SK-N-SH (cell line): ENCODE measurements at regions not wholly inside any gene's neighbourhood (a gene's known extent, or its start where the extent isn't known, plus 50 kb on each side); places are given as distances from the start of the nearest gene placed in this dataset.

ENCODE experiments used
- CTCF ChIA-PET: fragments of 300-600, 350-600 bp; formaldehyde crosslinking; extraction: SDS; loops from one replicate; lab custom pipeline; 2021; lab: Yijun Ruan, JAX
- POLR2A ChIA-PET: fragments of 350-600 bp; sonication (Branson Sonifier 250); formaldehyde crosslinking; extraction: SDS; loops from one replicate; lab custom pipeline; 2020; ENCODE audit warnings: antibody characterized with exemption, inconsistent platforms; lab: Yijun Ruan, JAX
- DNase-seq: peaks from one replicate; pipeline ENCODE4 v3.0.0; 2012
- H2AFZ ChIP-seq: fragments of 200-600 bp; sonication (generic); 2 replicates; pipeline ENCODE4 v1.8.1; 2016; ENCODE audit warnings: antibody characterized with exemption, mild to moderate bottlenecking, low read depth
- H3F3A ChIP-seq: fragments of 200-600 bp; sonication (generic); replicated peaks from 2 replicates; pipeline ENCODE3; 2016; ENCODE audit warnings: antibody characterized with exemption, mild to moderate bottlenecking; ENCODE audit not compliant: insufficient read depth
- H3K27ac ChIP-seq, 2 experiments: fragments of 200-500 bp in 1 of 2; fragments of 200-600 bp in 1 of 2; sonication (Bioruptor generic) in 1 of 2; sonication (generic), shearing (Covaris generic) in 1 of 2; 2 replicates each; pipeline versions ENCODE4 v1.5.1 to v1.6.1; 2014 to 2016; ENCODE audit warnings: low read depth in 2 of 2, inconsistent platforms in 1 of 2, low read length in 1 of 2, mild to moderate bottlenecking in 1 of 2, mixed read lengths in 1 of 2
- H3K27me3 ChIP-seq: fragments of 200-600 bp; sonication (generic), shearing (Covaris generic); 2 replicates; pipeline ENCODE4 v1.6.1; 2016; ENCODE audit warnings: mixed run types; ENCODE audit not compliant: insufficient read depth
- H3K36me3 ChIP-seq, 2 experiments: fragments of 200-500 bp in 1 of 2; fragments of 200-600 bp in 1 of 2; sonication (Bioruptor generic) in 1 of 2; sonication (generic) in 1 of 2; replicated peaks in 1 of 2; 2 replicates each; pipeline versions ENCODE3 to v1.5.1; 2014 to 2016; ENCODE audit warnings: low read length in 1 of 2, mild to moderate bottlenecking in 1 of 2; ENCODE audit not compliant: insufficient read depth in 2 of 2, control insufficient read depth in 1 of 2
- H3K4me1 ChIP-seq, 2 experiments: fragments of 200-500 bp in 1 of 2; fragments of 200-600 bp in 1 of 2; sonication (Bioruptor generic) in 1 of 2; sonication (generic), shearing (Covaris generic) in 1 of 2; 2 replicates each; pipeline versions ENCODE4 v1.5.1 to v1.6.1; 2014 to 2016; ENCODE audit warnings: low read depth in 1 of 2, low read length in 1 of 2, mixed run types in 1 of 2; ENCODE audit not compliant: insufficient read depth in 2 of 2, control insufficient read depth in 1 of 2
- H3K4me2 ChIP-seq: fragments of 200-600 bp; sonication (generic), shearing (Covaris generic); 2 replicates; pipeline ENCODE4 v1.6.1; 2017; ENCODE audit warnings: mixed run types
- H3K4me3 ChIP-seq, 2 experiments: fragments of 200-500 bp in 1 of 2; fragments of 200-600 bp in 1 of 2; sonication (Bioruptor generic) in 1 of 2; sonication (generic), shearing (Covaris generic) in 1 of 2; 2 replicates each; pipeline versions ENCODE4 v1.5.1 to v1.8.1; 2014 to 2016; ENCODE audit warnings: low read depth in 2 of 2, inconsistent platforms in 1 of 2, low read length in 1 of 2, mild to moderate bottlenecking in 1 of 2, mixed read lengths in 1 of 2, moderate library complexity in 1 of 2
- H3K79me2 ChIP-seq: fragments of 200-600 bp; sonication (generic); 2 replicates; pipeline ENCODE4 v1.8.1; 2017; ENCODE audit warnings: mild to moderate bottlenecking; ENCODE audit not compliant: insufficient read depth
- H3K9ac ChIP-seq: fragments of 200-600 bp; sonication (generic); 2 replicates; pipeline ENCODE4 v1.6.1; 2017; ENCODE audit warnings: mixed run types
- H3K9me2 ChIP-seq: fragments of 200-600 bp; sonication (generic); 2 replicates; pipeline ENCODE4 v1.6.1; 2017; ENCODE audit warnings: mixed run types
- H3K9me3 ChIP-seq: fragments of 200-600 bp; sonication (generic); 2 replicates; pipeline ENCODE4 v1.6.1; 2017; ENCODE audit warnings: mixed run types, mild to moderate bottlenecking, moderate library complexity
- H4K20me1 ChIP-seq: fragments of 200-600 bp; sonication (generic); 2 replicates; pipeline ENCODE4 v1.6.1; 2017; ENCODE audit warnings: mild to moderate bottlenecking, mixed run types; ENCODE audit not compliant: insufficient read depth
- CHD2 ChIP-seq: fragments of 150-350 bp; IDR thresholded peaks from 2 replicates; pipeline ENCODE4 v1.6.1; 2018; ENCODE audit warnings: low read length; ENCODE audit not compliant: partially characterized antibody
- EP300 ChIP-seq, 2 experiments: IDR thresholded peaks; 2 replicates each; pipeline versions ENCODE4 v1.4.0 to v1.6.1; 2012; ENCODE audit warnings: borderline replicate concordance in 1 of 2, low read depth in 1 of 2, low read length in 1 of 2
- EZH2phosphoT487 ChIP-seq: fragments of 200-600 bp; sonication (generic); IDR thresholded peaks from 2 replicates; pipeline ENCODE4 v1.6.1; 2017; ENCODE audit warnings: low read depth, mixed run types, mild to moderate bottlenecking, antibody characterized with exemption, moderate library complexity, borderline replicate concordance
- FOSL2 ChIP-seq: IDR thresholded peaks from 2 replicates; pipeline ENCODE4 v1.4.0; 2012; ENCODE audit warnings: low read depth, mild to moderate bottlenecking, moderate library complexity, borderline replicate concordance
- GABPA ChIP-seq: IDR thresholded peaks from 2 replicates; pipeline ENCODE4 v1.4.0; 2012; ENCODE audit warnings: low read depth, mild to moderate bottlenecking
- GATA2 ChIP-seq: sonication (generic); formaldehyde crosslinking; IDR thresholded peaks from 2 replicates; pipeline ENCODE4 v1.5.0; 2020; ENCODE audit warnings: mild to moderate bottlenecking, missing genetic modification reagents
- MEF2A ChIP-seq: IDR thresholded peaks from 2 replicates; pipeline ENCODE4 v1.4.0; 2012; ENCODE audit warnings: low read depth, borderline replicate concordance
- MXI1 ChIP-seq: IDR thresholded peaks from 2 replicates; pipeline ENCODE4 v1.6.1; 2012; ENCODE audit warnings: mild to moderate bottlenecking, low read depth, low read length, improper control_type of control experiment
- NFIC ChIP-seq: IDR thresholded peaks from 2 replicates; pipeline ENCODE4 v1.4.0; 2012; ENCODE audit warnings: borderline replicate concordance
- POLR2AphosphoS5 ChIP-seq: IDR thresholded peaks from 2 replicates; pipeline ENCODE4 v1.6.1; 2012; ENCODE audit warnings: low read depth, low read length
- RAD21 ChIP-seq: IDR thresholded peaks from 2 replicates; pipeline ENCODE4 v1.6.1; 2012; ENCODE audit warnings: mild to moderate bottlenecking, low read length
- RCOR1 ChIP-seq: fragments of 150-350 bp; IDR thresholded peaks from 2 replicates; pipeline ENCODE4 v1.6.1; 2017; ENCODE audit warnings: antibody characterized with exemption, low read length
- RFX5 ChIP-seq: IDR thresholded peaks from 2 replicates; pipeline ENCODE4 v1.6.1; 2012; ENCODE audit warnings: mild to moderate bottlenecking, improper control_type of control experiment, low read length
- TCF12 ChIP-seq: IDR thresholded peaks from 2 replicates; pipeline ENCODE4 v1.4.0; 2012
- WGBS: methylation state at CpG from one replicate; pipeline ENCODE4 v1.1.6; 2017; ENCODE audit warnings: low lambda C conversion rate; 5-methylcytosine and 5-hydroxymethylcytosine counted together
- TF ChIP-seq, protein P1 (sequence below): IDR thresholded peaks from 2 replicates; pipeline ENCODE4; 2012
- TF ChIP-seq, protein P2 (sequence below): IDR thresholded peaks from 2 replicates; pipeline ENCODE4 v1.4.0; 2012; ENCODE audit warnings: low read depth, borderline replicate concordance
- TF ChIP-seq, protein P3 (sequence below): fragments of 150-350 bp; IDR thresholded peaks from 2 replicates; pipeline ENCODE4 v1.6.1; 2017; ENCODE audit warnings: antibody characterized with exemption, low read length, low read depth, borderline replicate concordance
- TF ChIP-seq, protein P4 (sequence below): fragments of 200-600 bp; sonication (generic); IDR thresholded peaks from 2 replicates; pipeline ENCODE4 v1.6.1; 2017; ENCODE audit warnings: antibody characterized with exemption, mild to moderate bottlenecking, moderate library complexity
- TF ChIP-seq, protein P5 (sequence below): IDR thresholded peaks from 2 replicates; pipeline ENCODE4 v1.4.0; 2012; ENCODE audit warnings: low read depth
- TF ChIP-seq, protein P6 (sequence below): fragments of 150-350 bp; IDR thresholded peaks from 2 replicates; pipeline ENCODE4 v1.6.1; 2016; ENCODE audit warnings: mild to moderate bottlenecking, low read depth, low read length

GRCh38 chr4:81870275-81870674 lies 398.6 kb upstream of the RASGEF1B start:
- CTCF ChIA-PET = no interaction called here
- Histone ChIP-seq H3K4me2 (no peak overlapping the region), H3K27ac (no peak overlapping the region), H4K20me1 (no peaks in the 10 kb centered on the region), H3K4me1 (no peaks in the 10 kb centered on the region), H3K9ac (no peak overlapping the region), H3K79me2 (no peaks in the 10 kb centered on the region), H3K9me2 (no peaks in the 10 kb centered on the region), H3F3A (no peaks in the 10 kb centered on the region), H3K27me3 (no peaks in the 10 kb centered on the region), H3K9me3 (no peaks in the 10 kb centered on the region), H3K4me3 (no peak overlapping the region), H2AFZ (no peak overlapping the region), H3K36me3 (no peaks in the 10 kb centered on the region)
- TF ChIP-seq POLR2AphosphoS5 (no peak), RFX5 (no peak), MXI1 (no peak), RAD21 (no peak), GATA2 (no peak), TCF12 (no peak), GABPA (no peak), FOSL2 (no peak), RCOR1 (no peak)
- TF ChIP-seq, protein P1, sequence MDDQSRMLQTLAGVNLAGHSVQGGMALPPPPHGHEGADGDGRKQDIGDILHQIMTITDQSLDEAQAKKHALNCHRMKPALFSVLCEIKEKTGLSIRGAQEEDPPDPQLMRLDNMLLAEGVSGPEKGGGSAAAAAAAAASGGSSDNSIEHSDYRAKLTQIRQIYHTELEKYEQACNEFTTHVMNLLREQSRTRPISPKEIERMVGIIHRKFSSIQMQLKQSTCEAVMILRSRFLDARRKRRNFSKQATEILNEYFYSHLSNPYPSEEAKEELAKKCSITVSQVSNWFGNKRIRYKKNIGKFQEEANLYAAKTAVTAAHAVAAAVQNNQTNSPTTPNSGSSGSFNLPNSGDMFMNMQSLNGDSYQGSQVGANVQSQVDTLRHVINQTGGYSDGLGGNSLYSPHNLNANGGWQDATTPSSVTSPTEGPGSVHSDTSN = no peak
- no peak for DNase-seq
- no CpG with 5 or more reads among the region's 5 CpGs for WGBS
- POLR2A ChIA-PET = no interaction called here

GRCh38 chr4:81860111-81860510 lies 388.4 kb upstream of the RASGEF1B start:
- Histone ChIP-seq H4K20me1 (no peaks in the 10 kb centered on the region), H3K79me2 (no peaks in the 10 kb centered on the region), H3K4me2 (no peak overlapping the region), H3F3A (no peaks in the 10 kb centered on the region), H3K27ac (no peak overlapping the region), H3K9ac (no peak overlapping the region), H2AFZ (no peak overlapping the region), H3K4me1 (no peaks in the 10 kb centered on the region), H3K36me3 (no peaks in the 10 kb centered on the region), H3K27me3 (no peaks in the 10 kb centered on the region), H3K9me2 (no peaks in the 10 kb centered on the region), H3K4me3 (no peak overlapping the region), H3K9me3 (no peaks in the 10 kb centered on the region)
- ChIA-PET CTCF (interaction anchor here (1.4 kb wide), 1 partner anchor 393 kb away, joined by 5 read pairs; no protein-coding TSS in a partner anchor), POLR2A (no interaction called here)
- DNase-seq = no peak
- TF ChIP-seq, protein P2, sequence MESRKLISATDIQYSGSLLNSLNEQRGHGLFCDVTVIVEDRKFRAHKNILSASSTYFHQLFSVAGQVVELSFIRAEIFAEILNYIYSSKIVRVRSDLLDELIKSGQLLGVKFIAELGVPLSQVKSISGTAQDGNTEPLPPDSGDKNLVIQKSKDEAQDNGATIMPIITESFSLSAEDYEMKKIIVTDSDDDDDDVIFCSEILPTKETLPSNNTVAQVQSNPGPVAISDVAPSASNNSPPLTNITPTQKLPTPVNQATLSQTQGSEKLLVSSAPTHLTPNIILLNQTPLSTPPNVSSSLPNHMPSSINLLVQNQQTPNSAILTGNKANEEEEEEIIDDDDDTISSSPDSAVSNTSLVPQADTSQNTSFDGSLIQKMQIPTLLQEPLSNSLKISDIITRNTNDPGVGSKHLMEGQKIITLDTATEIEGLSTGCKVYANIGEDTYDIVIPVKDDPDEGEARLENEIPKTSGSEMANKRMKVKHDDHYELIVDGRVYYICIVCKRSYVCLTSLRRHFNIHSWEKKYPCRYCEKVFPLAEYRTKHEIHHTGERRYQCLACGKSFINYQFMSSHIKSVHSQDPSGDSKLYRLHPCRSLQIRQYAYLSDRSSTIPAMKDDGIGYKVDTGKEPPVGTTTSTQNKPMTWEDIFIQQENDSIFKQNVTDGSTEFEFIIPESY = no peak
- TF ChIP-seq CHD2 = no peak
- TF ChIP-seq EP300 (IDR thresholded peaks at IDR 0.05; ENCODE audit: borderline replicate concordance in 1 of 2, low read depth in 1 of 2, low read length in 1 of 2) = no peak
- TF ChIP-seq, protein P3, sequence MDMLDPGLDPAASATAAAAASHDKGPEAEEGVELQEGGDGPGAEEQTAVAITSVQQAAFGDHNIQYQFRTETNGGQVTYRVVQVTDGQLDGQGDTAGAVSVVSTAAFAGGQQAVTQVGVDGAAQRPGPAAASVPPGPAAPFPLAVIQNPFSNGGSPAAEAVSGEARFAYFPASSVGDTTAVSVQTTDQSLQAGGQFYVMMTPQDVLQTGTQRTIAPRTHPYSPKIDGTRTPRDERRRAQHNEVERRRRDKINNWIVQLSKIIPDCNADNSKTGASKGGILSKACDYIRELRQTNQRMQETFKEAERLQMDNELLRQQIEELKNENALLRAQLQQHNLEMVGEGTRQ = no peak
- TF ChIP-seq, protein P4, sequence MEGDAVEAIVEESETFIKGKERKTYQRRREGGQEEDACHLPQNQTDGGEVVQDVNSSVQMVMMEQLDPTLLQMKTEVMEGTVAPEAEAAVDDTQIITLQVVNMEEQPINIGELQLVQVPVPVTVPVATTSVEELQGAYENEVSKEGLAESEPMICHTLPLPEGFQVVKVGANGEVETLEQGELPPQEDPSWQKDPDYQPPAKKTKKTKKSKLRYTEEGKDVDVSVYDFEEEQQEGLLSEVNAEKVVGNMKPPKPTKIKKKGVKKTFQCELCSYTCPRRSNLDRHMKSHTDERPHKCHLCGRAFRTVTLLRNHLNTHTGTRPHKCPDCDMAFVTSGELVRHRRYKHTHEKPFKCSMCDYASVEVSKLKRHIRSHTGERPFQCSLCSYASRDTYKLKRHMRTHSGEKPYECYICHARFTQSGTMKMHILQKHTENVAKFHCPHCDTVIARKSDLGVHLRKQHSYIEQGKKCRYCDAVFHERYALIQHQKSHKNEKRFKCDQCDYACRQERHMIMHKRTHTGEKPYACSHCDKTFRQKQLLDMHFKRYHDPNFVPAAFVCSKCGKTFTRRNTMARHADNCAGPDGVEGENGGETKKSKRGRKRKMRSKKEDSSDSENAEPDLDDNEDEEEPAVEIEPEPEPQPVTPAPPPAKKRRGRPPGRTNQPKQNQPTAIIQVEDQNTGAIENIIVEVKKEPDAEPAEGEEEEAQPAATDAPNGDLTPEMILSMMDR = no peak
- TF ChIP-seq, protein P5, sequence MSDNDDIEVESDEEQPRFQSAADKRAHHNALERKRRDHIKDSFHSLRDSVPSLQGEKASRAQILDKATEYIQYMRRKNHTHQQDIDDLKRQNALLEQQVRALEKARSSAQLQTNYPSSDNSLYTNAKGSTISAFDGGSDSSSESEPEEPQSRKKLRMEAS = no peak
- TF ChIP-seq, protein P1 = no peak
- no peak for TF ChIP-seq MEF2A
- no peak for TF ChIP-seq TCF12
- no peak for TF ChIP-seq NFIC
- TF ChIP-seq FOSL2 = no peak
- no peak for TF ChIP-seq GABPA
- TF ChIP-seq EZH2phosphoT487 = no peak
- TF ChIP-seq RFX5 = no peak
- TF ChIP-seq, protein P6, sequence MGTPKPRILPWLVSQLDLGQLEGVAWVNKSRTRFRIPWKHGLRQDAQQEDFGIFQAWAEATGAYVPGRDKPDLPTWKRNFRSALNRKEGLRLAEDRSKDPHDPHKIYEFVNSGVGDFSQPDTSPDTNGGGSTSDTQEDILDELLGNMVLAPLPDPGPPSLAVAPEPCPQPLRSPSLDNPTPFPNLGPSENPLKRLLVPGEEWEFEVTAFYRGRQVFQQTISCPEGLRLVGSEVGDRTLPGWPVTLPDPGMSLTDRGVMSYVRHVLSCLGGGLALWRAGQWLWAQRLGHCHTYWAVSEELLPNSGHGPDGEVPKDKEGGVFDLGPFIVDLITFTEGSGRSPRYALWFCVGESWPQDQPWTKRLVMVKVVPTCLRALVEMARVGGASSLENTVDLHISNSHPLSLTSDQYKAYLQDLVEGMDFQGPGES = no peak
- no peak for TF ChIP-seq POLR2AphosphoS5
